ENCODE measurements at regions not wholly inside any gene's neighbourhood (a gene's known extent, or its start where the extent isn't known, plus 50 kb on each side); places are given as distances from the start of the nearest gene placed in this dataset.

GRCh38 chr7:96397936-96398598 lies 76.2 kb upstream of the SLC25A13 start:
- Histone ChIP-seq H4K8ac (replicated peaks; ENCODE audit: insufficient read length, low read depth, low read length) (no peak overlapping the region), H2AFZ (ENCODE audit: low read length) (no peak overlapping the region), H3K79me1 (ENCODE audit: insufficient read depth, low read depth, low read length, poor library complexity, severe bottlenecking) (no peaks in the 10 kb centered on the region), H3K27ac (ENCODE audit: insufficient read length, low read depth, low read length) (no peak overlapping the region), H3K4me1 (ENCODE audit: insufficient read depth, low read length) (peaks cover 5% of the 10 kb centered on the region; the same call in 1 of the 2 replicates), H3K23ac (ENCODE audit: insufficient read length, low read depth, low read length) (no peak overlapping the region), H3K9me3 (ENCODE audit: control insufficient read depth, low read depth, low read length) (no peaks in the 10 kb centered on the region), H2AK5ac (ENCODE audit: insufficient read length, low read length) (no peak overlapping the region), H2BK15ac (ENCODE audit: low read depth, low read length) (no peak overlapping the region), H4K5ac (ENCODE audit: insufficient read length, low read depth, low read length) (no peak overlapping the region), H3K18ac (ENCODE audit: insufficient read length, low read depth, low read length) (no peak overlapping the region), H4K20me1 (ENCODE audit: control insufficient read depth, insufficient read depth, insufficient read length) (no peaks in the 10 kb centered on the region), H2BK12ac (ENCODE audit: insufficient read length, low read depth, low read length) (no peak overlapping the region), H3T11ph (ENCODE audit: low read length) (no peak overlapping the region), H2BK5ac (ENCODE audit: insufficient read length, low read length) (no peak overlapping the region), H3K27me3 (ENCODE audit: insufficient read depth, low read length) (no peaks in the 10 kb centered on the region; the same call in 1 of the 2 replicates), H3K4me2 (ENCODE audit: insufficient read depth, insufficient read length, low read length) (no peak overlapping the region), H3K23me2 (ENCODE audit: insufficient read length, low read depth, low read length, poor library complexity, severe bottlenecking) (no peaks in the 10 kb centered on the region), H2BK120ac (ENCODE audit: low read depth, low read length, poor library complexity, severe bottlenecking) (no peak overlapping the region), H2BK20ac (ENCODE audit: low read depth, low read length, poor library complexity, severe bottlenecking) (no peak overlapping the region), H3K4ac (ENCODE audit: low read depth, low read length) (no peak overlapping the region), H4K91ac (ENCODE audit: insufficient read length, low read depth, low read length) (no peak overlapping the region), H3K9ac (ENCODE audit: extremely low read depth, insufficient read length, low read length) (no peak overlapping the region), H3K56ac (ENCODE audit: insufficient read length, low read depth, low read length) (no peak overlapping the region), H3K14ac (ENCODE audit: insufficient read depth, low read length) (no peak overlapping the region; the same call in 1 of the 2 replicates), H3K79me2 (ENCODE audit: insufficient read depth, low read length) (no peaks in the 10 kb centered on the region)
- no CpG with 5 or more reads among the region's 8 CpGs for WGBS (ENCODE audit: extremely low coverage, insufficient read length, low lambda C conversion rate)
- Mint-ChIP-seq H3K9me3 (no peaks in the 10 kb centered on the region), H3K27ac (no peak overlapping the region), H3K36me3 (ENCODE audit: insufficient read depth in 1 of 3, low read depth in 3 of 3) (no peaks in the 10 kb centered on the region), H3K4me1 (peaks cover 10 to 11% of the 10 kb centered on the region in 2 experiments), H3K27me3 (ENCODE audit: low read depth) (peaks cover 11% of the 10 kb centered on the region), H3K4me3 (no peak overlapping the region)
- no peak for TF ChIP-seq CTCF (conservative IDR thresholded peaks at IDR 0.05)
- DNase-seq: no peak
